ENCODE measurements at regions not wholly inside any gene's neighbourhood (a gene's known extent, or its start where the extent isn't known, plus 50 kb on each side); places are given as distances from the start of the nearest gene placed in this dataset.
"Not testable (repeated sequence)": the region's sequence is repeated elsewhere in the genome, so short reads cannot be mapped to it uniquely, and the experiment has no call there.

DNA sequence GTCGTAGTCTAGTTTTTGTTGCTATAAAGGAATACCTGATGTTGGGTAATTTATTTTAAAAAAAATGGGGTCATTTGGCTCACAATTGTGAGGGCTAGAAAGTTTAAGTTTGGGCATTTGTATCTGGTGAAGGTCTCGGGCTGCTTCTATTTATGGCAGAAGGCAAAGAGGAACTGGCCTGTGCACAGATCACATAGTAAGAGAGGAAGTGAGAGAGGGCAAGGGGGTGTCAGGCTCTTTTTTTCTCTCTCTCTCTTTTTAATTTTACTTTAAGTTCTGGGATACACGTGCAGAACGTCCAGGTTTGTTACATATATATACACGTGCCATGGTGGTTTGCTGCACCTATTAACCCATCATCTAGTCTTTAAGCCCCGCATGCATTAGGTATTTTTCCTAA lies 453.3 kb downstream of the DIRAS2 start:
- TF ChIP-seq, protein P1, sequence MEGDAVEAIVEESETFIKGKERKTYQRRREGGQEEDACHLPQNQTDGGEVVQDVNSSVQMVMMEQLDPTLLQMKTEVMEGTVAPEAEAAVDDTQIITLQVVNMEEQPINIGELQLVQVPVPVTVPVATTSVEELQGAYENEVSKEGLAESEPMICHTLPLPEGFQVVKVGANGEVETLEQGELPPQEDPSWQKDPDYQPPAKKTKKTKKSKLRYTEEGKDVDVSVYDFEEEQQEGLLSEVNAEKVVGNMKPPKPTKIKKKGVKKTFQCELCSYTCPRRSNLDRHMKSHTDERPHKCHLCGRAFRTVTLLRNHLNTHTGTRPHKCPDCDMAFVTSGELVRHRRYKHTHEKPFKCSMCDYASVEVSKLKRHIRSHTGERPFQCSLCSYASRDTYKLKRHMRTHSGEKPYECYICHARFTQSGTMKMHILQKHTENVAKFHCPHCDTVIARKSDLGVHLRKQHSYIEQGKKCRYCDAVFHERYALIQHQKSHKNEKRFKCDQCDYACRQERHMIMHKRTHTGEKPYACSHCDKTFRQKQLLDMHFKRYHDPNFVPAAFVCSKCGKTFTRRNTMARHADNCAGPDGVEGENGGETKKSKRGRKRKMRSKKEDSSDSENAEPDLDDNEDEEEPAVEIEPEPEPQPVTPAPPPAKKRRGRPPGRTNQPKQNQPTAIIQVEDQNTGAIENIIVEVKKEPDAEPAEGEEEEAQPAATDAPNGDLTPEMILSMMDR (IDR thresholded peaks at IDR 0.05; ENCODE audit: insufficient read depth, low read depth, low read length, missing control alignments): no peak
- peak; percentile 54 for DNase-seq (ENCODE audit: low read depth)
- H3K4me3 ChIP-seq (ENCODE audit: low read depth, low read length): no peak overlapping the region

DNA sequence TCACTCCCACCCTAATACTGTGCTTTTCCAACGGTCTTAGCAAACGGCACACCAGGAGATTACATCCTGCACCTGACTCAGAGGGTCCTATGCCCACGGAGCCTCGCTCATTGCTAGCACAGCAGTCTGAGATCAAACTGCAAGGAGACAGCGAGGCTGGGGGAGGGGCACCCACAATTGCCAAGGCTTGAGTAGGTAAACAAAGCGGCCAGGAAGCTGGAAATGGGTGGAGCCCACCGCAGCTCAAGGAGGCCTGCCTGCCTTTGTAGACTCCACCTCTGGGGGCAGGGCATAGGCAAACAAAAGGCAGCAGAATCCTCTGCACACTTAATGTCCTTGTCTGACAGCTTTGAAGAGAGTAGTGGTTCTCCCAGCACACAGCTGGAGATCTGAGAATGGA lies 450.2 kb downstream of the DIRAS2 start:
- DNase-seq (ENCODE audit: low read depth): peak; percentile 22

DNA sequence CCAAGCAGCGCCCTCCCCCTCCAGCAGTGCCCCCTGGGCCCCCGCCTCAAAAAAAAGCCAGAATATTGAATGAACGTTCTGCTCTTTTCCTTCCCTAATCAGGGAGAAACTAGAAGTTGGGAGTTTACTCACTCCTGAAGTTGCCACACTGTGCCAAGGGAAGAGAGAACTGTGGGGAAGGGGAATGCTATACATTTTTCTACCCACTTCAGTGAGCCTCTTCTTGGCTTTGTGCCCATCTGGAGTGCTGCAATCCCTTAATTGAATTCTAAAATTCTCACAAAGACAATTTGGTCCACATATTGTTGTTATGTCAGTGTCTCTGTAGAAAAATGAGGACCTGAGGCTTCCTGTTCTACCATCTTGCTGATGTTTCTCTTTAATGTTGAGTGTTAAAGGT lies 443.7 kb downstream of the DIRAS2 start:
- TF ChIP-seq, protein P1 (IDR thresholded peaks at IDR 0.05; ENCODE audit: insufficient read depth, low read depth, low read length, missing control alignments): no peak
- no peak for DNase-seq (ENCODE audit: low read depth)
- no peak overlapping the region for H3K4me3 ChIP-seq (ENCODE audit: low read depth, low read length)

More for the DNA sequence above, 450.2 kb downstream of the DIRAS2 start:
- not testable (repeated sequence) for H3K4me3 ChIP-seq (ENCODE audit: low read depth, low read length)

DNA sequence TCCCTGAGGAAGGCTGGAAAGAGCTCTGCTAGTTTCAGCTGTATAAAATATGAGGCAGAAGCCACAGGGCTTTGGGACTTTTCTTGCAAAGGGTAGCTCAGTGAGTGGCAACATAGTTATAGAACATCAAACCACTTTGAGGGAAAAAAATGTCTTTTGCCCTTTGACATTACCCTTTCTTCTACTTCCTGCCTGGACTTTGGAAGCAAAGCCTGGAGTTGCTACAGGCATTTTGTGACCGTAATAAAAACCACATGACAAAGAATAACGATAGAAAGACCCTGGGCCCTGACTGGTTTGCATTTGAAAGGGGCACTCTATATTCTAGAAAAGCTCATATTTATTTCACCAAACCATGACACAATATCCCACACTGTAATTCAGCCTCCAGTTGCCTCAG lies 440.9 kb downstream of the DIRAS2 start:
- TF ChIP-seq, protein P1 (IDR thresholded peaks at IDR 0.05; ENCODE audit: insufficient read depth, low read depth, low read length, missing control alignments): no peak
- no peak overlapping the region for H3K4me3 ChIP-seq (ENCODE audit: low read depth, low read length)
- no peak for DNase-seq (ENCODE audit: low read depth)

DNA sequence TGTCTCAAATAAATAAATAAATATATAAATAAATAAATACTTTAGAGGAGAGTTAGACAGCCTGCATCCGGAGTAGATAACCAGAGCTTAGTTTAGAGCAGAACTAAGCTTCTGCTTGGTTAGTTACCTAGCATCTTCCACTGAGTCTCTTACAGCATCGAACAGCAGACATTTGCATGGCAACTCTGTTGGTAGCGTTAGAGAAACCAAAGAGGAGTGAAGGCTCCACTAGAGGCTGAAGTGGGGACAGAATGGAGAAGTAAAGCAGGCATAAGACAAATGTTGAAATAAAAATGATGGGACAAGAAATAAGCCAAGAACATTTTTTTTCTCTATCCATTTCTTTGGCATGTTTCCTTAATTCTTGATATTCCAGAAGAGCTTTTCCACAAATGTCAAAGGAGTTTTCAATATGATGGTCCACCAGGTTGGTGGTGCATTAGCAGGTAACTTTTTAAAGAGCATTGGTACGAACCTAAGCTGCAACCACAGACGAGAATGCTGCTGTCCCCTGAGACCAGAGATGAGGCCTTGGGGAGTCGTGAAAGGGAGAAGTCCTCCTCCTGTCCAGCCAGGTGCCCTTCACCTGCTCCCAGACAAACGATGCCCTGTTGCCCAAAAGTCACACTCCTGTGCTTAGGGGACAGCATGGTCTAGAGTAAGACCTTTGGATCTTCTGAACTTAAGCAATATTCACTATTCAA lies 438.3 kb downstream of the DIRAS2 start:
- TF ChIP-seq, protein P1 (IDR thresholded peaks at IDR 0.05; ENCODE audit: insufficient read depth, low read depth, low read length, missing control alignments): no peak
- H3K4me3 ChIP-seq (ENCODE audit: low read depth, low read length): no peak overlapping the region
- DNase-seq (ENCODE audit: low read depth): no peak

DNA sequence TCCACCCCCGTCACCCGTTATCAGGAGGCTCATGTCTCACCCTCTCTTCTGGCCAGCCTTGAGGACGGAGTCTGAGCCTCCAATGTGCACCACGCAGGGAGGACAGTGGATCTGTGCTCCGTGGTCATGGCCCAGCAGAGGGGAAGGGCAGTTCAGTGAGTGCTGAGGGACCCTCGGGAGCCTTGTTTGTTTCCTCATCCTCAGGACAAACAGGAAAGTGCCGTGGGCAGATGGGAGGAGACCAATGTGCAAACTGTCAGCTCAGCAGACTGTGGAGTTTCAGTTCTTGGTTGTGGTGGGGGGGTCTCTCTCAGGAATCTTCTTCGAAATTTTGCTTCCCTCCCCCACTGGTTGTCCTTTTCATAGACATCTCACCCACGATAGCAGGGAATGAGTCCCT lies 429.6 kb downstream of the DIRAS2 start:
- DNase-seq (ENCODE audit: low read depth): not testable (repeated sequence)

DNA sequence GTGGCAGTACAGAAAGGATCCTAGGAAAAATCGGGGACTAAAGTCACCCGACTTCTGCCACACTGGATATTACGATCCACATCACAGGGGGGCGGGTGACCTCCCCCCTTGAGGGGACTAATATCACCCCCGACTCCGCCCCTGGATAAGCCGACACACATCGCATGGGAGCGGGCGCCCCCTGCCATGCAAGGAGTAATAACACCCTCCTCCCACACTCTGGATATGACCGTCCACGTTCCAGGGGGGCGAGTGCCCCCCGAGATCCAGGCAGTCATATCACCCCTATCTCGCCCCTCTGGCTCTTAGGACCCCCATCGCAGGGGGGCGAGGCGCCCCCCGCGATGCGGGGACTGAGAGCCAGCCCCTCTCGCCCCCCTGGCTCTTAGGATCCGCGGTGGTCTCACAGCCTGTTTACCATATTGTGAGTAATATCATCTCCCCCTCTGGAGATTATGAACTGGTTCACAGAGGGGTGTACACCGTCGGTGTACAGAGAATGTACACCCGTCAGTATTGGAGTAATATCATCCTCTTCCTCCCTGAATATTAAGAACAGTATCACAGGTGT lies 423.0 kb downstream of the DIRAS2 start:
- no peak overlapping the region for H3K4me3 ChIP-seq (ENCODE audit: low read depth, low read length)
- TF ChIP-seq, protein P1 (IDR thresholded peaks at IDR 0.05; ENCODE audit: insufficient read depth, low read depth, low read length, missing control alignments): peak; percentile 52
- DNase-seq (ENCODE audit: low read depth): peak; percentile 21

More for the DNA sequence above, 429.6 kb downstream of the DIRAS2 start:
- H3K4me3 ChIP-seq (ENCODE audit: low read depth, low read length): not testable (repeated sequence)

DNA sequence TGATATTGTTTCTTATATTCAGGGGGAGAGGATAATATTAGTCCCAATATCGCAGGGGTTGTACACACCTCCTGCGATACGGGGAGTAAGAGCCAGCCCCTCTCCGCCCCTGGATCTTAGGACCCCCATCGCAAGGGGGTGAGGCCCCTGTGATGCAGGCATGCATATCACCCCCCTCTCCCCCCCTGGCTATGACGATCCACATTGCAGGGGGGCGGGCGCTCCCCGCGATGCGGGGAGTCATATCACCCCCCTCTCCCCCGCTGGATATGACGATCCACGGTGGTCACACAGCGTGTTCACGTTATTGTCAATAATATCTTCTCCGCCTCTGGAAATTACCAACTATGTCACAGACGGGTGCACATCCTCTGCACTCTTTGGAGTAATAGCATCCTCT lies 420.7 kb downstream of the DIRAS2 start:
- not testable (repeated sequence) for H3K4me3 ChIP-seq (ENCODE audit: low read depth, low read length); DNase-seq (ENCODE audit: low read depth)

Data from GM12865 (cell line).